ENCODE measurements at regions not wholly inside any gene's neighbourhood (a gene's known extent, or its start where the extent isn't known, plus 50 kb on each side); places are given as distances from the start of the nearest gene placed in this dataset.

GRCh38 chr9:86586144-86586494 lies 231.9 kb upstream of the TUT7 start:
- H3K4me3 ChIP-seq (ENCODE audit: low read depth, low read length): no peak overlapping the region
- no peak for TF ChIP-seq CTCF (IDR thresholded peaks at IDR 0.05; ENCODE audit: low read depth, low read length)
- H3K9me3 ChIP-seq: no peaks in the 10 kb centered on the region
- H3K4me1 ChIP-seq: no peaks in the 10 kb centered on the region
- DNase-seq: no peak
- no peaks in the 10 kb centered on the region for H3K36me3 ChIP-seq
- H3K27me3 ChIP-seq: no peaks in the 10 kb centered on the region

DNA sequence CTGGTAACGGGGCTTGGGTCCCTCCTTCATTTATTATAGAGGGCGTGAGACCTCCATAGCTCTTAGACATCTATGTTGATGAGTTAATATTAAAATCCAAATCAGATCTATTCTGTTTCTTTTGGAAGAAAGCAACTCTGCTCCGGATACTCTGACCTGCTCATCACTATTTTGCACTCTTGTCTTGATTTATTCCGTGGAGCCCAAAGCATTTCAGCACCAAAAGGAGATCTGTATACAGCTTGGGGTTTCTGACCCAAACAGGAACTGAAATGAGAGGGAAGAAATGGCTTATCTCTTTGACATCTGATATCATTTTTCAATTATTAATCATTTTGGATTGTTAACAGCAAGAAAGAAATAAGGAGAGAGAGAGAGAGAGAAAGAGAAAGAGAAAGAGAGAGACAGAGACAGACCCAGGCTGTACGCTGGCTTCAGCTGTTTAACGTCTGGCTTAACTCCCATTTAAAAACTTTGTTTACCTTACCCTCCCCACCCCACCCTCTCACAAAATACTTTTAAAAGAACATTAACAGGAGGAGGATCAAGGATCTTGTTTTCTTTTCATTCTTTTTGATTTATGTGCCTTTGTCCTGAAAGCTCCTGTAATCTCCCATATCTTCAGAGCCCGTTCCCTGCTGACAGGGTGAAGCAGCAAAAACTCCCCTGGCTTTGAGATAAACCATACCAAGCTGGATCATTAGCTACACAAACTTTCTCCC lies 231.4 kb upstream of the TUT7 start:
- Histone ChIP-seq H3K36me3 (no peaks in the 10 kb centered on the region), H3K27me3 (no peaks in the 10 kb centered on the region), H3K4me1 (no peaks in the 10 kb centered on the region), H3K4me3 (ENCODE audit: low read depth, low read length) (no peak overlapping the region), H3K9me3 (no peaks in the 10 kb centered on the region)
- no peak for DNase-seq
- TF ChIP-seq CTCF (IDR thresholded peaks at IDR 0.05; ENCODE audit: low read depth, low read length): no peak

GRCh38 chr9:86580688-86581087 lies 226.5 kb upstream of the TUT7 start:
- Histone ChIP-seq H3K27me3 (no peaks in the 10 kb centered on the region), H3K9me3 (no peaks in the 10 kb centered on the region), H3K4me1 (no peaks in the 10 kb centered on the region), H3K36me3 (no peaks in the 10 kb centered on the region), H3K4me3 (ENCODE audit: low read depth, low read length) (no peak overlapping the region)
- no peak for DNase-seq
- no peak for TF ChIP-seq CTCF (IDR thresholded peaks at IDR 0.05; ENCODE audit: low read depth, low read length)

GRCh38 chr9:86578722-86579121 lies 224.5 kb upstream of the TUT7 start:
- H3K36me3 ChIP-seq: no peaks in the 10 kb centered on the region
- no peak for TF ChIP-seq CTCF (IDR thresholded peaks at IDR 0.05; ENCODE audit: low read depth, low read length)
- no peak overlapping the region for H3K4me3 ChIP-seq (ENCODE audit: low read depth, low read length)
- H3K4me1 ChIP-seq: no peaks in the 10 kb centered on the region
- H3K27me3 ChIP-seq: no peaks in the 10 kb centered on the region
- no peaks in the 10 kb centered on the region for H3K9me3 ChIP-seq
- no peak for DNase-seq

DNA sequence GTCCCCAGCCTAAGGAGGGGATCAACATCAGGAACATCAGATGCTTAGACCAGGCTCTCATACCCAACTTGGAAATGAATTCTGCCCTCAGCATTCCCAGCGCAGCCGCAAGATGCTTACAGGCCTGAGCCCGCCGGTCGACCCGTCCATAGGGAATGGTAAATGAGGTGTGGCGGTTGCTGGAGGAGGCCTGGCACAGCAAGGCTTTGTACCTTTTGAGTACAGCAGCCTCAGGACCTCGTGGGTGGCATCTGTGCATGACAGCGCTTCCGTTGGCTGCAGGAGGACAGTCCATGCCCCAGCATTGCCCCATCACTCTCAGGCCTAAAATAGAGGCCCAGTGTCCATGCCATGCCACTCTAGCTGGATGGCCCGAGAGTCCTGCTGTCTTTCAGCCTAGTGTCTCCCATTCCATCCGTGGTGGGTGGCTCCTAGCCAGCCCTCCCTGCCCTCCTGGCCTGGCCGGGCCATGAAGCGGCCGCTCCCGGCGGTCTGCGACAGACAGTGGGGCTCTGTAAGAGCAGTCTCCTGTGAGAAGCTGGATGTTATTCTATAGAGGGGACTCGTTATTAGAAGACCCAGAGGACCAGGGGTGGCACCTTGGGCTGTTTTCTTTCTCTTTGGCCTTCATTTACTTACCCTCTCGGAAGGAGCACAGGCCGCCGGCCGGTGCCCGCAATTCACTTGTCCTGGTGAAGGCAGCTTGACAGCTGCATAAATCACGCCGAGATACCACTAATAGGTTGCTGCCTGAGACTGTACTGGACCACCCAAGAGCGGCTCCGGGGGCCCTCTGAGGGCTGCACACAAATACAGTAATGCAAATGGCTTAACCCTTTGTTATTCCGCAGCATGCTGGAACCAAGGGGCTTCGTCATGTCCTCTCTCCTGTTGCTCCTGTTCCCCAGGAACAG lies 223.5 kb upstream of the TUT7 start:
- Histone ChIP-seq H3K9me3 (no peaks in the 10 kb centered on the region), H3K36me3 (no peaks in the 10 kb centered on the region), H3K4me1 (no peaks in the 10 kb centered on the region), H3K27me3 (no peaks in the 10 kb centered on the region), H3K4me3 (ENCODE audit: low read depth, low read length) (no peak overlapping the region)
- DNase-seq: no peak
- no peak for TF ChIP-seq CTCF (IDR thresholded peaks at IDR 0.05; ENCODE audit: low read depth, low read length)
